LHCN-M2 (cell line): ENCODE measurements at regions not wholly inside any gene's neighbourhood (a gene's known extent, or its start where the extent isn't known, plus 50 kb on each side); places are given as distances from the start of the nearest gene placed in this dataset.

Experiments
- DNase-seq: peaks from one replicate; pipeline ENCODE4 v3.0.0-alpha.2; 2012; ENCODE audit warnings: low read depth

DNA sequence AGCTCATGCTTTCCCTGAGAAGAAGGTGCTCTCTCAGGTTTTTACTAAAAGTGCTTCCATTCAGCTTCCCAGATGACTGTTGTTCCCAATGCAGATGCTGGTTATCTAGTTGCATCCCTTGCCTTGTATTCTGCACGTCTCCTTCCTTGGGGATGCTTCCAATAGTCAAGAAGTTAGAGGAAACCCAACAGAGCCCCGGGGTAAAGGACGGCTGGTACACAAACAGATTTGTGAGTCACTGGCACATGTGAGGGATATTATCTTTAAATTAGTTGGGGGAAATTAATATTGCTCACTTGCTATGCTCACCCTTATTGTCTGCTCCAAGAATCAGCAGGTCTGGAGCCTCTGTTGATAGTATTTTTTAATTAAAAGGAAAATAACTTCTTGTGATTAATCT is 465.2 kb upstream of the BOD1L1 start:
- DNase-seq, result no peak

- no peak for DNase-seq
These were observed 468.3 kb upstream of the BOD1L1 start for GRCh38 chr4:14095831-14096230.

DNA sequence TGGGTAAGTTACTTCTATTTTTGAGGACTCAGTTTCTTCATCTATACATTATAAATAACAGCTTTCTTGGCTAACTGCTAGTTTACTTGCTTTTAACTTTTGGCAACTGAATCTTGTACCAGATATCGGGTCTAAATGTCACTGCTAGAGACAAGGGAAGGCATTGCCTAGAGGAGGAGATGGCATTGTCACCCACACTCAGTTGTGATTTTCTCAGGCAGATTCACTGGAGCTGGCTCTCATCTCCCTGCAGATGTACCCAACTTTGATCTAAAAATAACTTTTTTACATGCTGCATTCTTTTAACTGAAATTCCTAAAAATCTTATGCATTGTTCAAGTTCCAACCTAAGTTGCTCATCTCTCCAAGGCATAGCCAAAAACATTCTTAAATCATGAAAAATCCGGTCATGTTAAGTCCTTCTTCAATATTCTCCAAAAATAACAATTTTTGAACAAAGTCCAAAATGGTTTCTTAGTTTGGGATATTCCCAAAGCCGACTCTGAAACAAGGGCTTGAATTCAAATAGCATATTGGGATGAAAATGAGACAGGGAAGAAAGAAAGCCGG is 469.0 kb upstream of the BOD1L1 start:
- DNase-seq, result peak; percentile 71

- DNase-seq, result no peak
These were observed 472.8 kb upstream of the BOD1L1 start for GRCh38 chr4:14100349-14100748.

DNA sequence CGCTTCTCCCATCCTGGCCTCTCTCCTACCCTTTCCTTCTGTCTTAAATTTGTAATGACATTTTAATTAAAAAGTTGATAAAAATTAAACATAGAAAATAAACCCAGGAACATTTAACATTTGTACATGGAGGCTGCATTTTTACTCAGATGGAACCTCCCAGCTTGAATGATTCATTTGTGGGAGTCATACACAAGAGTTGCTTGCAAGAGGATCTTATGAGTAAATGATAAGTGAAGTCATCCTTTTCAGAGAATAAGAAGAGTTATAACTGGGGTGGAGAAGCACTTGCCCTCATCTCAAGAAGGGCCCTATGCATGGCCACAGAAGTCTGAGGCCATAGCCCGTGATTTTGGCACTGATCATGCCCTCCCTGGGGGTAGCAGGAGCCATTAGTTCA is 482.9 kb upstream of the BOD1L1 start:
- DNase-seq, result peak; percentile 83

DNA sequence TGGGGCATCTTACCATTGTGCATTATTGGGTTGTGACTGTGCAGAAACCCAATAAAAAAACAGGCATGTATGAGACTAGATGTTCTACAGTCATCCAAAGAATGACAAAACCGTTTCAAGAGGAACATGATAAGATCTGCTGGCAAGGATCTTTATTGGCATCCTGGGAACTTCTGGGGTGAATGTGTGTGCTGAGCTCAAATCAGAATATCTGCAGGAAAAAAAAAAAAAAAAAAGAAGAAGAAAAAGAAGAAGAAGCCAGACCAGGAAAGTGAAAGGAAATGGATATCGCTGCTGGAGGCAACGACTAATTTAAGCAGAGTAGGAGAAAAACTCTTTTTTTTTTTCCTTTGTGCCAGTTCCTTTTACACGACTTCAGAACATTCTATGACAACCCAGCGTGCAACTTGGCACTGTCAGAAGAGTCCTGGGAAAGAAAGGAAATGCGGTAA is 484.2 kb upstream of the BOD1L1 start:
- DNase-seq, result peak; percentile 89

- peak; percentile 74 for DNase-seq
These were observed 487.6 kb upstream of the BOD1L1 start for GRCh38 chr4:14115106-14115505.

DNA sequence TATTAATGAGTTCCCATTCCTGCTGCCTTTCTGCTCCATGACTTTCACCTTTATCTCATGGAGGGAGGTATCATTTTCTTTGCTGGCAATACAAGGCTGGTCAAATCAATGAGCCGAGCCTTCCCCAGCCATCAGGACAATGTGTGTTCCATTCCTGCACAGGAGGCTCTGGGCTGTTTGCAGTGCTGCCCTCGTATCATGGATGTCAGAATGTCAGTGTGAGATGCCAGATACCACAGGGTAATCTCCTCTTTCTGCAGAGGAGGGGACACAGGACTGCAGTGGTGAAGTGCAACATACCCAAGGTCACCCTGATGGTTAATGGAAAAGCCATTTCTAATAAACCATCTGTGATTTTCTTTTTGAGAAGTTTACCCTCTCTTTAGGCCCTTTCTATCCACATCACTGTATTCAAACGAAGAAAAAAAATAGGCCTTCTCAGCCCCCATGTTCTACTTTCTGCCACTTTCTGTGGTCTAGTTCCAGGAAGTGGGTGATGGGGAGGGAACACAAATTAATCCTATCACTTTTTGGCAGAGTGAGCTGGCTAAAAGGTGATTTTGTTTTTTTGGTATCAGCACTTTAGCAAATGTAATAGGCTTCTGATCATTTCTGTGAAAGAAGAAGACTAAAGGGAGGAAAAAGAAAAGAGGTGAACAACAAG is 490.2 kb upstream of the BOD1L1 start:
- no peak for DNase-seq

DNA sequence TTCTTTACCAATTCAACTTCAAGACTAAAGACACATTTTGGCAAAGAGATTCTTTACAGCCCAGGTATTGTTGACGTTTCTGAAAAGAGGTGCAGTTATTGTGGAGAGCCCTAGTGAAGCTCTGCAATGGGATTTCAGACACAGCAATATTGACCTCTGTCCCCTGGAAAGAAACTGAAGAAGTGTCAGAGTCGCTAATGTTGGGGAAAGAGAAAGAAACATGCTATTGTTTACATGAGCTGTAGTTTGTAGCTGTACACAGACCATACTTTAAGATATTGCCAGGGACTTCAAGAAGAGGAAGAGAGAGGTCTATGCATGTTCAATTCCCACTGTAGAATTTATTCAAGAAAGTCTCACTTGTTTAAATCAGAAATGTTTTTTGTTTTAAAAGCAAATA is 497.3 kb upstream of the BOD1L1 start:
- no peak for DNase-seq

DNA sequence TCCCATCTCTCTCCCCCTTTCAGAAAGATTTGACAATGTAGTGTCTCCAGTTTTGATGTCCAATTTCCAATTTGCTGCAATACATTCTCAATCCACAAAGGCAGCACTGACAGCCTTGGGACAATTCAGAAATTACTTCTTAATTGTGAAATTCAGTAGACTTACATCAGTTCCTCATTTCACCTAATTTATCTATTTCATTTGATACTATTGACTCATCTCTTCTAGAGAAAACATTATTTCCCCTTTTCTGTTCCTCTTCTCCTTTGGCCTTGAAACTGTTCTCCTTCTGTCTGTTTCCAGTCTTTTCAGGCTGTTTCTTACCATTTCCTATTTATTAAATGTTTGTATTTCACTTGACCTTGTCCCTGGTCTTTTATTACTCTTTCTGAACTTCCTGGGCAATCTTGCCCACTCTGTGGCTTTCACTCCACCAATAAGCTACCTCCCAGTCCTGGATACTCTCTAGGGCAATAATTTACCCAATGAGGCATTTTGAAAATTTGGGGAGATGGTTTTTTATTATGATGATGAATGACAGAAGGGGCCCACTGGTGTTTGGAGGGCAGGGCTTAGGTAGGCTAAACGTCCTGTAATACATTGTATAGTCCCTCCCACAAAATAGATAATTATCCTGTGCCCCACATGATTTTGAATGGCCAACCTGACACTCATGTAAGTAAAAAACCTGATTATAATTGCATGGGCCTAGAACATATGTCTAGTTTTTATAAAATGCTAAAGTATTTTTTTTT is 498.0 kb upstream of the BOD1L1 start:
- no peak for DNase-seq

DNA sequence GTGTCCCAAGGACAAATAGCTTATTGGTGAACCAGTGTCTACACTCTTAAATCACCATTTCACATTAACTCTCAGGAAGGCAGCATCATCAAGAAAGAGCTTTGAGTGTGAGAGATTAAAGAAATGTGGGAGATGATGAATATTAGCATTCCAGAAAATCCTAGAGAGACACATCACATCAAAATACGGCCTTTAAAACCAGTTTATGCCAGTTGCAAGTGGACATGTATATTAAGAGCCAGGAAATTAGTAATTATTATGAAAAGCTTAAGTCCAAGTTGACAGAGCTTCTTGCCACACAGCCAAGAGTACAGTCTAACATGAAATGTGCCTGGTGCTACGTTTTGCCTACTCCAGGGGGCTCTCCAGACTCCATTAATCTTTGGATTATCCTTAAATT is 503.0 kb upstream of the BOD1L1 start:
- DNase-seq, result no peak

DNA sequence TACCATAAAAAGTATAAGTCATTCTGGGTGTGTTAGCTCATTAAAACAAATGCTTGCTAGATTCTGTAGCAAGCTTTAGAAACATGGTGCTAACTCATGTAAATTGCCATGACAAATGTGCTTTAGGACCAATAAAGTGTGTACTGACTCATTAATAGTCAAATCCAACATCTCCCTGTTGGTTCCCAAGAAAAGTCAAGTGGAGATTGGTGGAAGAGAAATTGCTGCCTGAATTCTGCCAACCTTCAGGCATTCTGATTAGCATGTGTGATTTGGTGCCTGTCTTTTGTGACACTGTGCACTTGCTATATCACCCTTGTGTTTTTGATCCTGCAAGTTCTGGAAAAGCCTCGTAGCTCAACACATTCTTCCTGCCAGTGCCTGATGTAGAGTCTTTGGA is 503.8 kb upstream of the BOD1L1 start:
- no peak for DNase-seq

GRCh38 chr4:14132301-14132700 is 504.8 kb upstream of the BOD1L1 start:
- no peak for DNase-seq

DNA sequence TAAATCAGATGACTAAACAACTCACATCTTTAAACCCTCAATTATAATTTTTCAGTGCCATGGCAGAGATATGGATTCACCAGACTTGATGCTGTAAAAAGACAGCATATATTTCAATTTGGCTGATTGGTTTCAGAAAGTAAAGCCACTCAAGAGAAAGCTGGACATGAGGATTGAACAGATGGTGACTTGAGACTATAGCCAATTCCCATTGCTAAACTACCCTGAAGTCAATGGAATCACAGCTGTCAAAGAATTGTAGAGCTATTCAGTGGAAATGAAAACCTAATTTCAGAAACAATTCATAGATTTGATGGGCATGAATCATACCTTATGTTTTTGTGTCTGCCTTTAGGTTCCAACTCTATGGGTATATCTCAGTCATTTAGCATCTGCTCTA is 510.6 kb upstream of the BOD1L1 start:
- DNase-seq, result no peak

DNA sequence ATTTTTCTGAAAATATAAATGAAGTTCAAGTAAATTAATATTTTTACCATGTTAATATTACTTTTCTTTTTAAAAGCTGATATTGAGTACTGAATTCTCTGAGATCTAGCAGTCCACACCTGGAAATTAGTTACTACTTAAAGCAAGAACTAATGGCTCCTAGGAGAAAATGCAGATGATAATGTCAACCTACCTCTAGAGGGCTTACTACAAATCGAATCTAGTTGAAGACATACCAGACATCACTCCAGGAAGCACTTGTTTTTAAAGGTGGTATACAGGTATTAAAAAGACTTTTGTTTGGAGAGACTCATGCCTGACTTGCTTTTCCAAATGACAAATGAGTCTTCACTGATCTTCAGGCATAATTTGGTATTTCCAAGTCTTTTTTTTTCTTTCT is 516.4 kb upstream of the BOD1L1 start:
- no peak for DNase-seq

DNA sequence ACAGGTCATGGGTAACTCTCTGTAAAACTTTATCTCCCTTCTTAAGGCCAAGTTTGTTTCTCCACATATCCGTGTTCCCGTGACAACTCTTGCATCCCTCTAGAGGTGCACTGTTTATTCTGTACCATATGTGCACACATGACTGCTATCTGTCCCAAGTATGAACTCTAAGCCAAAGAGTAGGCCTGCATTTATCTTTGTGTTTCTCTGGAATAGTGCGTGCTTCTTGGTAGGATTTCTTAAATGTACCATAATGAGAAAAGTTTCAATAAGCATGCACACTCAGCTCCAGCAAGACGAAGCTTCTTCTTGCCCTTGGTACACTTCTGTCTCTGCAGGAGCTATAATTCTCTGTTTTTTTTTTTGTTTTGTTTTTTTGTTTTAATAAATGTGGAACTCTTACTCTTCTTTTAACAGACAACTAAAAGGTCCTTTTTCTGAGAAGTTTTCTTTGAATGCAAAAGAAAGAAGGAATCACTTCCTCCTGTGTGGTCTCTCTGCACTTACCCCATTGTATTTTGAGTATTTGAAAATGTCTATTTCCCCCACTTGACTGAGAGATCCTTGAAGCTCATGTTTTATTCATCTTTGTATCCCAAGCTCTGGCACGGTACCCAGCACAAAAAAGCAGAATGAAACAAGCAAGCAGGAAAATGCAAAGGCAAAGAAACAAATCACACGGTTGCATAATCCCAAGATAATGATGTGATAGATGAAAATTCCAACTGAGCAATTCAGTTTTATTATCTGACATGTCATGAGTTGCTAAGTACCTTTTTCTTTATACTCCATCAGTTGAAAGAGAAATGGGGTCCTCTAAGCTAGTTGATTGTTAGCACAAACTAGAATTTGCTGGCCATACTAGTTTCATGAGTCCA is 521.9 kb upstream of the BOD1L1 start:
- no peak for DNase-seq

GRCh38 chr4:14151101-14151500 is 523.6 kb upstream of the BOD1L1 start:
- peak; percentile 32 for DNase-seq

GRCh38 chr4:14152834-14153519 is 525.5 kb upstream of the BOD1L1 start:
- no peak for DNase-seq

DNA sequence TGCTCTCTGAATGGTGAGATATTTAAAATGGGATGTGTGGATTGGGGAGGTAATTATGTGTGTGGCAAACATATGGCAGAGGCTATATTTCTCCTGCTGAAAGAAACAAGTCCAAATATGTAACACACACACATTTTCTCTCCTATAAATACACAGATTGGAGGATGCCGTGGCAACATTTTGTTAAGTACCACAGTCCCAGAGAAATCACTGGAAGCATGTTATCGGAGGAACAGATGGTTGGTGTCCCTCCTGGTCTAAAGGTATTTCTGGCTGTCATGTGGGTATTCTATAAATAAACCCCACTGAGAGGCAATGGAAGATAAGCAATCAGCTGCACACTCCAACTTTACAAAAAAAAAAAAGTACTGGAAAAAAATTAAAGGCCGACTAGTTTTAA is 528.3 kb upstream of the BOD1L1 start:
- DNase-seq, result no peak

- DNase-seq, result no peak
These were observed 529.7 kb upstream of the BOD1L1 start for GRCh38 chr4:14157262-14157661.

GRCh38 chr4:14165222-14165920 is 537.8 kb upstream of the BOD1L1 start:
- no peak for DNase-seq
